RWPE2 (cell line): ENCODE measurements at regions not wholly inside any gene's neighbourhood (a gene's known extent, or its start where the extent isn't known, plus 50 kb on each side); places are given as distances from the start of the nearest gene placed in this dataset.

Experiments used
- ATAC-seq: fragments of 200-7000 bp; cut with Tn5 transposase; 3 replicates; pipeline ENCODE4 v1.9.1; 2021; ENCODE audit warnings: low read depth
- DNase-seq: peaks from one replicate; pipeline ENCODE4 v3.0.0-alpha.2; 2020; ENCODE audit warnings: low spot score
- H3K27ac ChIP-seq: fragments of 450-650 bp; 2 replicates; pipeline ENCODE4 v1.5.1; 2017; ENCODE audit warnings: mild to moderate bottlenecking; ENCODE audit not compliant: poor library complexity, severe bottlenecking
- H3K27me3 ChIP-seq: fragments of 250-450 bp; sonication (Bioruptor Pico); 2 replicates; pipeline ENCODE4 v1.5.1; 2021; ENCODE audit warnings: mild to moderate bottlenecking, moderate library complexity; ENCODE audit not compliant: insufficient read depth, poor library complexity, severe bottlenecking
- H3K36me3 ChIP-seq: fragments of 250-450 bp; sonication (Bioruptor Pico); 2 replicates; pipeline ENCODE4 v1.5.1; 2020; ENCODE audit warnings: low read depth, mild to moderate bottlenecking, moderate library complexity
- H3K4me1 ChIP-seq: fragments of 250-450 bp; sonication (Bioruptor Pico); 2 replicates; pipeline ENCODE4 v1.5.1; 2021; ENCODE audit warnings: mild to moderate bottlenecking, moderate library complexity; ENCODE audit not compliant: insufficient read depth, poor library complexity, severe bottlenecking
- H3K4me3 ChIP-seq: fragments of 250-450 bp; sonication (Bioruptor Pico); 2 replicates; pipeline ENCODE4 v1.5.1; 2021; ENCODE audit warnings: mild to moderate bottlenecking, moderate library complexity; ENCODE audit not compliant: severe bottlenecking
- H3K9me3 ChIP-seq: fragments of 250-450 bp; sonication (Bioruptor Pico); 2 replicates; pipeline ENCODE4 v1.5.1; 2021; ENCODE audit warnings: mild to moderate bottlenecking, moderate library complexity; ENCODE audit not compliant: severe bottlenecking
- TF ChIP-seq, protein P1 (sequence below): fragments of 450-650 bp; IDR thresholded peaks from one replicate; pipeline ENCODE4 v1.5.1; 2017; ENCODE audit warnings: mild to moderate bottlenecking, moderate library complexity; ENCODE audit not compliant: poor library complexity, severe bottlenecking

DNA sequence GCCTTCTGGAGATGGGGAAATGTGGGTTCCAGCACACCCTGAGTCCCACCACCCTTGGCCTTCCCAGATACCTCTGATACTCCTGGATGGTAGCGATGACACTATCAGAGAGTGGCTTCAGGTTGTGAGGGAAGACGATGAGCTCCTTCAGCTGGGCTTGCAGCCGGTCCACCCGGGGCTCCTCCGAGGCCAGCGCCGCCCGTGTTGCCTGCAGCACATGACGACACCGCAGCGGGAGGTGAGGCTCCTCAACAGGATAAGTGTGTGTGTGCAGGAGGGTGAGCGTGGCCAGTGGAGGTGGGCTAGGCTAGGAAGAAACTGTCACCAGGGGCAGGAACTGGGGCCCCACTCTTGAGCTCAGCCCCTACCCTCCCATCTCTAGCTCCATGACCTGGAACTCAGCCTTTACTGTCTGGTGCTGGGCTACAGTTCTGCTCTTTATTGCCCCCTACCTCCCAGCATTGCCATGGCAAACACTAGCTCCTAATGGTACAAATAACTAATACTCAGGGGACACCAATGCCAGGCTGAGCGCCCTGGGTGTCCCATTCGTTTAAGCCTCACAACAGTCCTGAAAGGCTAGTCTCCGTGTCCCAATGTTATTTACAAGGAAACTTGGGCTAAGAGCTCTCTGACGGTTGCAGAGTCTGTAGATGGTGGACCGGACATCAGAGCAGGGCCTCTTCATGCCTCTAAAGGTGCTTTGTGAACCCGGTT lies 64.1 kb downstream of the SYNE3 start:
- H3K4me3 ChIP-seq: no peak overlapping the region
- DNase-seq (no peak), ATAC-seq (peak; percentile 57)
- H3K4me1 ChIP-seq: no peaks in the 10 kb centered on the region
- H3K27me3 ChIP-seq: no peaks in the 10 kb centered on the region
- TF ChIP-seq, protein P1, sequence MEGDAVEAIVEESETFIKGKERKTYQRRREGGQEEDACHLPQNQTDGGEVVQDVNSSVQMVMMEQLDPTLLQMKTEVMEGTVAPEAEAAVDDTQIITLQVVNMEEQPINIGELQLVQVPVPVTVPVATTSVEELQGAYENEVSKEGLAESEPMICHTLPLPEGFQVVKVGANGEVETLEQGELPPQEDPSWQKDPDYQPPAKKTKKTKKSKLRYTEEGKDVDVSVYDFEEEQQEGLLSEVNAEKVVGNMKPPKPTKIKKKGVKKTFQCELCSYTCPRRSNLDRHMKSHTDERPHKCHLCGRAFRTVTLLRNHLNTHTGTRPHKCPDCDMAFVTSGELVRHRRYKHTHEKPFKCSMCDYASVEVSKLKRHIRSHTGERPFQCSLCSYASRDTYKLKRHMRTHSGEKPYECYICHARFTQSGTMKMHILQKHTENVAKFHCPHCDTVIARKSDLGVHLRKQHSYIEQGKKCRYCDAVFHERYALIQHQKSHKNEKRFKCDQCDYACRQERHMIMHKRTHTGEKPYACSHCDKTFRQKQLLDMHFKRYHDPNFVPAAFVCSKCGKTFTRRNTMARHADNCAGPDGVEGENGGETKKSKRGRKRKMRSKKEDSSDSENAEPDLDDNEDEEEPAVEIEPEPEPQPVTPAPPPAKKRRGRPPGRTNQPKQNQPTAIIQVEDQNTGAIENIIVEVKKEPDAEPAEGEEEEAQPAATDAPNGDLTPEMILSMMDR: peak; percentile 41
- peaks cover 10% of the 10 kb centered on the region for H3K36me3 ChIP-seq
- no peak overlapping the region for H3K27ac ChIP-seq
- no peaks in the 10 kb centered on the region for H3K9me3 ChIP-seq

DNA sequence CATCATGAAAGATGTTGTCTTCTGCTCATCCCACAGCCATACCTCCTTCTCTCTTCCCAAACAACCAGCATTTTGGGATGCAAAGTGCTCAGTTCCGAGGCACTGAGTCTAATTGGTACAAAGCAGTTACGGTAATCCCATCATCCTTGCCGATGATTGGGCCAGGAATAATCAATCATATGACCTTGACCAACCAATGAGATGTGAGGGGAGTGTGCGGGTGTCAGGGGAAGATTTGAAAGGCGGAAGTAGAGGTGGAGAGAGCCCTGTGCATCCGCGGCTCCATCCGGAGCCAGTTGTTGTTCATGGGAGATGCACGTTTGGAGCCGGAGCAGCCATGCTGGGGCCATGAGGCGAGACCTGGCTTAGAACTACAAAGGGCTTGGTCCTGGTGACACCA lies 67.3 kb downstream of the SYNE3 start:
- H3K4me3 ChIP-seq: no peak overlapping the region
- H3K9me3 ChIP-seq: no peaks in the 10 kb centered on the region
- DNase-seq (no peak), ATAC-seq (no peak)
- no peaks in the 10 kb centered on the region for H3K27me3 ChIP-seq
- peaks cover 10% of the 10 kb centered on the region for H3K36me3 ChIP-seq
- H3K27ac ChIP-seq: no peak overlapping the region
- TF ChIP-seq, protein P1: no peak
- no peaks in the 10 kb centered on the region for H3K4me1 ChIP-seq

DNA sequence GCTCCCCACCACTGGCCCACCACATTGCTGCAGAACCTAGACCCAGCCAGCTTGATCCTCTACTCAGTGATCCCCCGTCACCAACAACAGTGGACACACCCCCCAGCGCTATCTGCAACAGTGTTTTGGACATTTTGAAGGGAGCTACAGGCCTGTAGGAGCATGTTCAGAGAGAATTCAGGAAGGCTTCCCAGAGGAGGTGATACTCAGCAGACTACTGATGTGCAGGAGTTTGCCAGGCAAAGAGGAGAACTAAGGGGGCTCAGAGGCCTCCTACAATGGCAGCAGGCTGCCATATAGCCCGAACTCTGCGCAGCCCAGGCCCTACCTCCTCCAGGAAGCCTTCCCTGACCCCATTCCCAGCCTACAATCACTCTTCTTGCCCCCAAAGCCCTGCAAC lies 70.0 kb downstream of the SYNE3 start:
- H3K36me3 ChIP-seq: peaks cover 10% of the 10 kb centered on the region
- H3K27ac ChIP-seq: no peak overlapping the region
- DNase-seq: no peak
- TF ChIP-seq, protein P1: no peak
- no peak for ATAC-seq
- H3K4me3 ChIP-seq: no peak overlapping the region
- H3K9me3 ChIP-seq: no peaks in the 10 kb centered on the region
- no peaks in the 10 kb centered on the region for H3K4me1 ChIP-seq
- no peaks in the 10 kb centered on the region for H3K27me3 ChIP-seq

DNA sequence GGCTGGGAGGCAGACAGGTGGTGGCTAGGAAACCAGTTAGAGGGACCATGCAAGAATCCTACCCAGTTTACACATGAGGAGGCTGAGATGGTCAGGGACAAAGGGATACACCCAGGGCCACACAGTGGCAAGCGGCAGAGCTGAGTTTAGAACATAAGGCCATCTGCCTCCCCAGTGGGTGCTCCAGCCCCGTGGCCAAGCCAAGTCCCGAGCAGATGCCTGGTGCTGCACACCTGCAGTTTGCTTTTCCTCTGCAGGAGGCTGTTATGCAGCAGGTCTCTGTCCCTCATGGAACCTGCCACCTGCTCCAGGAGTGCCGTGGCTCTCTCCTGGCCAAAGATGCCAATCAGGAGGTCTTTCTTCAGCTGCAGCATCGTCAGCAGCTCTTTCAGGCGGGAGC lies 70.8 kb downstream of the SYNE3 start:
- DNase-seq (no peak), ATAC-seq (no peak)
- TF ChIP-seq, protein P1: no peak
- Histone ChIP-seq H3K9me3 (no peaks in the 10 kb centered on the region), H3K36me3 (peaks cover 10% of the 10 kb centered on the region), H3K27me3 (no peaks in the 10 kb centered on the region), H3K4me3 (no peak overlapping the region), H3K4me1 (no peaks in the 10 kb centered on the region), H3K27ac (no peak overlapping the region)

DNA sequence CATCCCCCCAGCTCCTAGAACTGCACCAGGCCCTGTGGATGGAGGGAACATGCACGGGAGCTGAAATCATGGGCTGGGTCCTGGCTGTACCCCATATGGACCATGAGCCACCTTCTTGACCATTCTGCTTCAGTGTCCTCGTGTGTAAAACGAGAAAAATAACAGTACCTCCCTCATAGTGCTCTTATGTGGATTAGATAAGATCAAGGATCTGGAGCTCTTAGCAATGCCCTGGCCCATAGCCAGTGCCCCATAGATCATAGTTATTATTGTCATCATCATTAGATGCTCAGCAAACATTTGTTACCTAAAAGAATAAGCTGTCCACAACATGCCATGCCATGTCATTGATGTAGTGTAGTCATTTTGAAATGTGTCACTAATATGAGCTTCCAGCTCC lies 71.3 kb downstream of the SYNE3 start:
- Histone ChIP-seq H3K9me3 (no peaks in the 10 kb centered on the region), H3K27ac (no peak overlapping the region), H3K4me3 (no peak overlapping the region), H3K27me3 (no peaks in the 10 kb centered on the region), H3K36me3 (peaks cover 10% of the 10 kb centered on the region), H3K4me1 (no peaks in the 10 kb centered on the region)
- DNase-seq (no peak), ATAC-seq (no peak)
- TF ChIP-seq, protein P1: no peak
